CD14-positive monocyte (primary cell): ENCODE measurements at regions not wholly inside any gene's neighbourhood (a gene's known extent, or its start where the extent isn't known, plus 50 kb on each side); places are given as distances from the start of the nearest gene placed in this dataset.
"Not testable (repeated sequence)": the region's sequence is repeated elsewhere in the genome, so short reads cannot be mapped to it uniquely, and the experiment has no call there.

Experiments
- DNase-seq, 3 donors: peaks; one replicate each; pipeline ENCODE4 v3.0.0-alpha.2; 2011 to 2022
- H2AFZ ChIP-seq: 2 replicates; pipeline ENCODE4 v1.6.0; 2012; ENCODE audit warnings: mild to moderate bottlenecking, low read depth, low read length, inconsistent platforms; ENCODE audit not compliant: insufficient read depth, poor library complexity, severe bottlenecking
- H3K27ac ChIP-seq, 2 donors: 1 replicate in 1 of 2; 2 replicates in 1 of 2; pipeline ENCODE4 v1.5.1; 2012 to 2013; ENCODE audit warnings: low read length in 2 of 2, control low read depth in 1 of 2, inconsistent platforms in 1 of 2, low read depth in 1 of 2, mild to moderate bottlenecking in 1 of 2
- H3K27me3 ChIP-seq, 2 donors: one replicate each; pipeline versions ENCODE4 v1.6.0 to v1.6.1; 2011 to 2013; ENCODE audit warnings: low read length in 2 of 2; ENCODE audit not compliant: control insufficient read depth in 2 of 2, insufficient read depth in 2 of 2
- H3K36me3 ChIP-seq, 2 donors: replicated peaks in 1 of 2; 1 replicate in 1 of 2; 2 replicates in 1 of 2; pipeline versions ENCODE4 v1.5.1 to v1.6.1; 2012 to 2013; ENCODE audit warnings: low read length in 2 of 2, control low read depth in 1 of 2, inconsistent platforms in 1 of 2, mild to moderate bottlenecking in 1 of 2; ENCODE audit not compliant: insufficient read depth in 2 of 2, control insufficient read depth in 1 of 2
- H3K4me1 ChIP-seq, 2 donors: 1 replicate in 1 of 2; 2 replicates in 1 of 2; pipeline versions ENCODE4 v1.5.1 to v1.6.1; 2012 to 2013; ENCODE audit warnings: low read length in 2 of 2, control low read depth in 1 of 2, inconsistent platforms in 1 of 2, mild to moderate bottlenecking in 1 of 2, moderate library complexity in 1 of 2; ENCODE audit not compliant: insufficient read depth in 2 of 2, control insufficient read depth in 1 of 2
- H3K4me2 ChIP-seq: replicated peaks from 2 replicates; pipeline ENCODE3; 2012; ENCODE audit warnings: low read length, moderate library complexity, mild to moderate bottlenecking; ENCODE audit not compliant: poor library complexity, severe bottlenecking; ENCODE audit errors: extremely low read depth
- H3K4me3 ChIP-seq, 3 experiments: fragments of 200-600 bp in 1 of 3; sonication (generic) in 1 of 3; replicated peaks in 1 of 3; 1 replicate in 2 of 3; 2 replicates in 1 of 3; pipeline ENCODE4 v1.5.1; 2011 to 2013; ENCODE audit warnings: low read length in 3 of 3, mild to moderate bottlenecking in 3 of 3, control low read depth in 2 of 3, low read depth in 2 of 3, inconsistent platforms in 1 of 3, moderate library complexity in 1 of 3
- H3K79me2 ChIP-seq: 2 replicates; pipeline ENCODE4 v1.6.0; 2012; ENCODE audit warnings: mild to moderate bottlenecking, control low read depth, inconsistent platforms, low read length, moderate library complexity; ENCODE audit not compliant: insufficient read depth
- H3K9ac ChIP-seq: 2 replicates; pipeline ENCODE4 v1.6.0; 2017; ENCODE audit warnings: low read length, mild to moderate bottlenecking; ENCODE audit not compliant: insufficient read depth, poor library complexity, severe bottlenecking
- H3K9me3 ChIP-seq, 2 donors: replicated peaks in 1 of 2; 1 replicate in 1 of 2; 2 replicates in 1 of 2; pipeline versions ENCODE4 v1.5.1 to v1.6.1; 2012 to 2013; ENCODE audit warnings: low read length in 2 of 2, control low read depth in 1 of 2; ENCODE audit not compliant: control insufficient read depth in 1 of 2, insufficient read depth in 1 of 2
- H4K20me1 ChIP-seq: 2 replicates; pipeline ENCODE4 v1.6.0; 2012; ENCODE audit warnings: mild to moderate bottlenecking, low read length, control low read depth, moderate library complexity; ENCODE audit not compliant: insufficient read depth
- H3K27ac Mint-ChIP-seq, 7 donors: one replicate each; pipeline ENCODE4 v1.8.0; 2020; ENCODE audit warnings: mild to moderate bottlenecking in 7 of 7, mixed read lengths in 7 of 7, moderate library complexity in 6 of 7, inconsistent platforms in 2 of 7
- H3K27me3 Mint-ChIP-seq, 3 donors: one replicate each; pipeline ENCODE4 v1.8.0; 2021 to 2022; ENCODE audit warnings: low read depth in 3 of 3, mild to moderate bottlenecking in 3 of 3, mixed read lengths in 3 of 3, moderate library complexity in 3 of 3, inconsistent platforms in 1 of 3
- H3K36me3 Mint-ChIP-seq, 2 donors: one replicate each; pipeline ENCODE4 v1.8.0; 2020; ENCODE audit warnings: mixed read lengths in 2 of 2, inconsistent platforms in 1 of 2, mild to moderate bottlenecking in 1 of 2
- H3K4me1 Mint-ChIP-seq: one replicate; pipeline ENCODE4 v1.8.0; 2020; ENCODE audit warnings: mild to moderate bottlenecking, mixed read lengths
- H3K4me3 Mint-ChIP-seq, 2 donors: one replicate each; pipeline ENCODE4 v1.8.0; 2020; ENCODE audit warnings: mild to moderate bottlenecking in 2 of 2, mixed read lengths in 2 of 2, moderate library complexity in 1 of 2
- H3K9me3 Mint-ChIP-seq, 7 donors: one replicate each; pipeline ENCODE4 v1.8.0; 2020 to 2022; ENCODE audit warnings: mixed read lengths in 7 of 7, mild to moderate bottlenecking in 6 of 7, moderate library complexity in 6 of 7, inconsistent platforms in 2 of 7
- WGBS: methylation state at CpG from one replicate; pipeline ENCODE4 v1.1.5; 2013; ENCODE audit warnings: missing lambda C conversion rate; ENCODE audit not compliant: insufficient coverage; 5-methylcytosine and 5-hydroxymethylcytosine counted together
- intact Hi-C, 2 donors: fragments of 100-400 bp; cut with micrococcal nuclease; formaldehyde crosslinking; loops; one replicate each; pipeline versions ENCODE4 v1.15.0 to v1.15.1; 2023
- TF ChIP-seq, protein P1 (sequence below): fragments of 200-600 bp; IDR thresholded peaks from one replicate; pipeline ENCODE4 v1.8.0; 2022; ENCODE audit warnings: antibody characterized with exemption, mild to moderate bottlenecking

DNA sequence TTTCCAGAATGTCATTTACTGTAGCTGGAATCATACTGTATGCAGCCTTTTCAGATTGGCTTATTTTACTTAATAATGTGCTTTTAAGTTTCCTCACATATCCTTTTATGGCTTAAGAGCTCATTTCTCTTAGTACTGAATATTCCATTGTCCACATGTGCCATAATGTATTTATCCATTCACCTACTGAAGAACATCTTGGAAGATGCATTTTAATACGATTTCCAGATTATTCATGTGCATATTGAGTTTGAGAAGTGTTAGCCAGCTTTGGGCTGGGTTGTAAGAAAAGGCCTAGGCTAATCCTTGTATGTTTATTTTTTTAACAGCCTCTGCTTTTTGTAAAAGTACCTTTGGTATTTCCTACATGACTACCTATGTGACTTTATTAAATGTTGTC lies 109.3 kb upstream of the MDFIC start:
- Mint-ChIP-seq H3K27ac (no peak overlapping the region), H3K9me3 (peaks cover 0 to 5% (median 4%) of the 10 kb centered on the region in 7 donors), H3K4me1 (no peaks in the 10 kb centered on the region), H3K27me3 (no peaks in the 10 kb centered on the region), H3K36me3 (no peaks in the 10 kb centered on the region), H3K4me3 (no peak overlapping the region)
- no peaks in the 10 kb centered on the region for H3K79me2 ChIP-seq
- H3K9ac ChIP-seq, result no peak overlapping the region
- no peak overlapping the region for H3K4me2 ChIP-seq
- H2AFZ ChIP-seq, result no peak overlapping the region
- DNase-seq, result no peak
- no peaks in the 10 kb centered on the region for H3K4me1 ChIP-seq
- H3K9me3 ChIP-seq, result no peaks in the 10 kb centered on the region
- TF ChIP-seq, protein P1, sequence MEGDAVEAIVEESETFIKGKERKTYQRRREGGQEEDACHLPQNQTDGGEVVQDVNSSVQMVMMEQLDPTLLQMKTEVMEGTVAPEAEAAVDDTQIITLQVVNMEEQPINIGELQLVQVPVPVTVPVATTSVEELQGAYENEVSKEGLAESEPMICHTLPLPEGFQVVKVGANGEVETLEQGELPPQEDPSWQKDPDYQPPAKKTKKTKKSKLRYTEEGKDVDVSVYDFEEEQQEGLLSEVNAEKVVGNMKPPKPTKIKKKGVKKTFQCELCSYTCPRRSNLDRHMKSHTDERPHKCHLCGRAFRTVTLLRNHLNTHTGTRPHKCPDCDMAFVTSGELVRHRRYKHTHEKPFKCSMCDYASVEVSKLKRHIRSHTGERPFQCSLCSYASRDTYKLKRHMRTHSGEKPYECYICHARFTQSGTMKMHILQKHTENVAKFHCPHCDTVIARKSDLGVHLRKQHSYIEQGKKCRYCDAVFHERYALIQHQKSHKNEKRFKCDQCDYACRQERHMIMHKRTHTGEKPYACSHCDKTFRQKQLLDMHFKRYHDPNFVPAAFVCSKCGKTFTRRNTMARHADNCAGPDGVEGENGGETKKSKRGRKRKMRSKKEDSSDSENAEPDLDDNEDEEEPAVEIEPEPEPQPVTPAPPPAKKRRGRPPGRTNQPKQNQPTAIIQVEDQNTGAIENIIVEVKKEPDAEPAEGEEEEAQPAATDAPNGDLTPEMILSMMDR, result no peak
- intact Hi-C loops, result no loop called here
- no peaks in the 10 kb centered on the region for H4K20me1 ChIP-seq
- H3K36me3 ChIP-seq, result no peaks in the 10 kb centered on the region
- H3K27me3 ChIP-seq, result no peaks in the 10 kb centered on the region
- no peak overlapping the region for H3K27ac ChIP-seq
- H3K4me3 ChIP-seq, result no peak overlapping the region
- no CpG with 5 or more reads among the region's 1 CpG for WGBS

DNA sequence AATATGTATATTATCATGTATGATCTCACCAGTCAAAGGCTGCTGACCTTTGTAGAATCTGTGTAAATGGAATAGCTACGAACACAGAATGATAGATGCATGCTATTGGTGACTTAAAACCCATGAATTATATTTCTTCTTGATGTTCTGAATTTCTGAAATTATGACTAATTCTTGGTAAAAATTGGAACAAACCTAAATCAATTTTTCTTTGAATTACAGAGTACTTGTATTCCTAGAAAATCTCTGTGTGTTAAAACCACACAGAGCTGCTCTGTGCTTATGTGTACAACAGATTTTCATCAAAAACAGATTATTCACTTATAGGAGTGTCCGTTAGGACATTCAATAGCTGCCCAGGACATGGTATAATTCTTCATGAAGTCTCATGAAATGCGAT lies 108.3 kb upstream of the MDFIC start:
- intact Hi-C loops, result no loop called here
- no peak overlapping the region for H3K27ac Mint-ChIP-seq
- Histone ChIP-seq H3K4me2 (no peak overlapping the region), H3K4me1 (no peaks in the 10 kb centered on the region), H2AFZ (no peak overlapping the region), H4K20me1 (no peaks in the 10 kb centered on the region), H3K27ac (no peak overlapping the region), H3K79me2 (no peaks in the 10 kb centered on the region), H3K27me3 (no peaks in the 10 kb centered on the region), H3K9me3 (no peaks in the 10 kb centered on the region), H3K4me3 (no peak overlapping the region), H3K36me3 (no peaks in the 10 kb centered on the region), H3K9ac (no peak overlapping the region)
- no peak overlapping the region for H3K4me3 Mint-ChIP-seq
- peaks cover 0 to 7% (median 4%) of the 10 kb centered on the region in 7 donors for H3K9me3 Mint-ChIP-seq
- no peaks in the 10 kb centered on the region for H3K4me1 Mint-ChIP-seq
- WGBS, result 95% methylated on average over 2 of the region's 3 CpGs
- no peaks in the 10 kb centered on the region for H3K36me3 Mint-ChIP-seq
- TF ChIP-seq, protein P1, result no peak
- no peaks in the 10 kb centered on the region for H3K27me3 Mint-ChIP-seq
- DNase-seq, result no peak

- H3K4me1 Mint-ChIP-seq, H3K27ac Mint-ChIP-seq: not testable (repeated sequence)
Observed at GRCh38 chr7:114817036-114817435, 104.9 kb upstream of the MDFIC start.

More at GRCh38 chr7:114817036-114817435, 104.9 kb upstream of the MDFIC start:
- H3K27ac ChIP-seq, H2AFZ ChIP-seq, H3K9ac ChIP-seq, intact Hi-C loops, H3K36me3 Mint-ChIP-seq, DNase-seq, H3K4me1 ChIP-seq, H3K27me3 Mint-ChIP-seq, H4K20me1 ChIP-seq, H3K27me3 ChIP-seq, H3K4me3 ChIP-seq, H3K79me2 ChIP-seq, H3K4me3 Mint-ChIP-seq, H3K9me3 Mint-ChIP-seq, H3K4me2 ChIP-seq, H3K36me3 ChIP-seq, H3K9me3 ChIP-seq: not testable (repeated sequence)
- no CpG with 5 or more reads among the region's 7 CpGs for WGBS
